Fibroblast of lung (primary cell): ENCODE measurements at regions not wholly inside any gene's neighbourhood (a gene's known extent, or its start where the extent isn't known, plus 50 kb on each side); places are given as distances from the start of the nearest gene placed in this dataset.

Source experiments
- CTCF ChIP-seq, 2 donors: IDR thresholded peaks in 1 of 2; conservative IDR thresholded peaks in 1 of 2; 1 replicate in 1 of 2; 2 replicates in 1 of 2; pipeline ENCODE4 v1.5.1; 2011 to 2012; ENCODE audit warnings: low read length in 2 of 2, control low read depth in 1 of 2, inconsistent platforms in 1 of 2, low read depth in 1 of 2, mild to moderate bottlenecking in 1 of 2
- EZH2 ChIP-seq: IDR thresholded peaks from 2 replicates; pipeline ENCODE4 v1.5.1; 2012; ENCODE audit warnings: low read length, control low read depth, mild to moderate bottlenecking; ENCODE audit errors: missing control alignments

GRCh38 chr22:48772286-48772907 is 1055.3 kb downstream of the BRD1 start:
- no peak for TF ChIP-seq CTCF (conservative IDR thresholded peaks at IDR 0.05 in 1 of 2, IDR thresholded peaks at IDR 0.05 in 1 of 2; ENCODE audit: low read depth in 1 of 2, low read length in 2 of 2)
- TF ChIP-seq EZH2: no peak
